ENCODE measurements at regions not wholly inside any gene's neighbourhood (a gene's known extent, or its start where the extent isn't known, plus 50 kb on each side); places are given as distances from the start of the nearest gene placed in this dataset.
"Not testable (repeated sequence)": the region's sequence is repeated elsewhere in the genome, so short reads cannot be mapped to it uniquely, and the experiment has no call there.

DNA sequence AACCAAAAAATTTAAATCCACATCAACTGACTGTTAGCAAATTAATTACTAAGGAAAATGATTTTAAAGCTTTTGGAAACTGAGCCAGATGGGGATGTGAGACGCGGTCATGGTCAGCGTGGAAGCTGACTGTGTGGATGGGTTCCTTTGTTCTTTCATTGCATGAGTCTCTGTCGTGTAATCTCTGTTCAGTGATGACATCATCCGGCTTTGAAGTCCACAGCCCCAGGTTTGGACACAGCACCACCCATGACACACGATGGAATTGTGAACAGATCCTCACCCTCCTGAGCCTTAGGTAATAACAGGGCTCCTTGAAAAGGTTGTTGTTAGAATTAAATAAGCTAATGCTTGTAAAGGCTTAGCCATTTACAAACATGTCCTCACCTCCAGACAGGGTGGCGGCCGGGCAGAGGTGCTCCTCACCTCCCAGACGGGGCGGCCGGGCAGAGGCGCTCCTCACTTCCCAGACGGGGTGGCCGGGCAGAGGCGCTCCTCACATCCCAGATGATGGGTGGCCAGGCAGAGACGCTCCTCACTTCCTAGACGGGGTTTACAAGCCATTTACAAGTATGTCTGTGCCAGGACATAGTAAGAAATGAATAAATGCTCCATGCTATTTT lies 677.3 kb downstream of the TBC1D22A start:
- no peak for DNase-seq

DNA sequence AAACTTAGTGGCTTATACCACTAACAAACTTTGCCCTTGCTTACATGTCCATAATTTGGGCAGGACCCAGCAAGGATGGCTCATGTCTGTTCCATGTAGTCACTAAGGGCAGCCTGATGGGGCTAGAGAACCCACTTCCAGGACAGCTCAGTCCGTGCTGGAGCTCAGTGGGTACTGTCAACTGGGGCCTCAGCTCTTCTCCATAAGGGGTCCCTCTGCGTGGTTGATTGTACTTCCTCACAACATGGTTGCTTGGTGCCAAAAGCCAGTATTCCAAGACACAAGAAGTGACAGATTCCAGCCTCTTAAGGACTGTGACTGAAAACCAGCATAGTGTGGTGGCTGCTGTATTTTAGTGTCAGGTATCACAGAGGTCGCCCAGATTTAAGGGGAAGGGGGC lies 675.2 kb downstream of the TBC1D22A start:
- no peak for DNase-seq

DNA sequence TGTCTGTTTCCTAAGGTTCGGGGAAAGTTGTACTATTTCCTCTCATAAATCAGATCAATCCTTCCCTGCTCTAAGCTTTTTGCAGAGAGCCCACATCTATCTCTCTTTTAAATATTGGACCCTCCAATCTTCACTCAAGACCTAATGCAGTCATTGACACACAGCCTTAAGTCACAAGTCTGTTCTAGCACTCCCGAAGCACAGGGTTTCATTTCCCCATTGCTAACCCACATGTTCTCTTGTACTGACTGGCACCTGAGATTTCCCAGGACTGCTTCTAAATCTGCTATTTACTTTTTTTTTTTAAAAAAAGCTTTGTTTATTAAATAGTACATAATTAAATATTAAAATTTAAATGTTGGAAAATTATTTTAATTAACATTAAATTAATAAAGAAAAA lies 674.7 kb downstream of the TBC1D22A start:
- DNase-seq = no peak

DNA sequence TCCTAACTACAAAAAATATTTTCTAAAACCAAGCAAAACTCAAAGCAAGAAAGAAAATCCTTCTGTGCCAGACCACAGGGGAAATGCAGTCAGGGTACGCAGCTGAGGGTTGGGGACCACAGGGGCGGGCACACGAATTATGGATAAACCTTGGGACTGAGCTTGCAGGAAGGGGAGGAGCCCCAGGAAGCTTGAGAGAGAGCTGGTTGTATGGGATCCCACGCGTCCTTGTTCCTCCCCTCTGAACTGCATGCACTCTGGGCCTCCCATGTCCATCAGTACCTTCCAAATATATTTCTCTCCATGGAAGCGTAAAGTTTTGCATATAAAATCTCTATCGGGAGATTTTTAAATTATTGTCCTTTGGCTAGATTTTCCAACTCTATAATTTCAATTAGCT lies 673.4 kb downstream of the TBC1D22A start:
- DNase-seq = no peak

DNA sequence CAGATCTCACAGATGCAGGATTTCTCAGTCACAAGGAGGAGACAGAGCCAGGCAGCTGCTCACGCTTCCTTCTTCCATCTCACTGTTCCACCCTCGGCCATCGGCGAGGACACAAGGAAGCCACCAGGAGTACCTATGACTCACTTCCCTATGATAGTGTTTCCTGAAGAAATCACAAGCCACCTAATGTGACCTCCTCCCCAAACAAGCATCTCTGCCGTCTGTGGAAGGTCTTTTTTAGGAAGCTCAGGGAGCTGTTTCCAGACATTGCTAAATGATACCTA lies 672.7 kb downstream of the TBC1D22A start:
- DNase-seq = no peak

DNA sequence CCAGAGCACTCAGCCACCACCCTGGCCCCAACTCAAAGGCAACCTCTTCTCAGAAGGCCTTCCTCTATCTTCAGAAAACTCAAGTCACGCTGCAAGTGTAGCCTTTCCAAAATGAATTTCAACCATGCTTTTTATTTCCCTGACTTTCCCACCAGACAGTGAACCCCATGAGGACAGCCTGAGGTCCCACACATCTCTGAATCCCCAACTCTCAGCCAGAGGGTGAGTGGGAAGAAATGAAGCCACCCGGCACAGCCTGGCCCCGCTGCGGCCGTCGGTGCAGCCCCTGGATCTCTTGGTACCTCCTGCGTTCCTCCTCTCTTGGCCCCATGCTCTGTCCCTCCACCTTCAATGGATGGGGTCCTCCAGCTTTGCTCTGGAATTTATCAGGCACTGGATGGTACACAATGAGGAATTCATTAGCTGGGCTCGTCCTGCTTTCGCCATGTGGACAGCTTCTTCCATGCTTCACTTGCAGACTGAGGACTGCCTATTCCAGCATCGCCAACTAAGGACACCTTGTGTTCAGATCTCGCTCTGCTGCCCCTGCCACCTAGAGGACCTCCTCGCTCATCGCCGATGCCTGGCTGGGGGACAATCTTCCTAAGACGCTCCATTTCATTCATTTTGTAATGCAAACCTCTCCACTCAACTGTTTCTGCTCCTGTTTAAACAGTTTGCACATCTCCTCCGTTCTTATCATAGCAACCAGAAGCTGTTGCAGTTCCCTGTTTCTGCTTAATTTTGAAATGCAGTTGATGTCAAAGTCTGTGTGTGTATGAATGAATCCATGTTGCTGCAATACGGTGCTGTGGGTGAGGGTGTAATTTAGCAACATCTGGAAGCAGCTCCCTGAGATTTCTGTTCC lies 672.1 kb downstream of the TBC1D22A start:
- no peak for DNase-seq

DNA sequence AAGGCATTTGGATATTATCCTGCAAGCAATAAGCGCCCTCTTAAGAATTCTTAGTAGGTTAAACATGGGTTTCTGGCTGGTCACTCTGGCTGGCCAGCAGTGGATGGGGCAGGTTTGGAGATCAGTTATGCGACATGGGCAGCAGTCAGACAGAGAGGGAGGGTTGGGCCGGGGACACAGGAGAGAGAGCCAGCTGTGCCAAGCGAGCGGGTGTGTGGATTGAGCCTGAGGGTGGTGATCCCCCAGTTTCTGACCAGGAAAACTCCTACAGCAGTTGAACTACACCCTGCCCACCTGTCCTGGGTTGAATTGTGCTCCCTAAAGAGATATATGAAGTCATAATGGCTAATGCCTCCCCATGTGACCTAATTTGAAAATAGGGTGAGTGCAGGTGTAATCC lies 671.2 kb downstream of the TBC1D22A start:
- no peak for DNase-seq

DNA sequence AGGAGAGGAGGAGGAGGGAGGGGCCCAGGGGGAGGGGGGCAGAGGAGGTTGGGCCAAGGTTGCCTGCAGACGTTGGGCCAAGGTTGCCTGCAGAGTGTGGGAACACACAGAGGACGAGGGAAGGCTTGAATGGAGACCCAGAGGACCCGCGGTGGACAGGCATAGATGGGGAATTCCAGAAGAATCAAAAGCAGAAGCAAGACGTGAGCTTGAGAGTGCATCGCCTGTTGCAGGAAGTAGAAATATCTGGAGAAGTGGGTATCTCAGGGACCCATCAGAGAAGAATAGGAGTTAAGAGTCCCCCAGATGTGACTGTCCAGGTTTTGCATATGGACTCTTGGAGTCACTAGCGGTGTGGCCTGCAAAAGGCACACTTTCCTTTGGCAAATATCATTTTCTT lies 670.2 kb downstream of the TBC1D22A start:
- no peak for DNase-seq

DNA sequence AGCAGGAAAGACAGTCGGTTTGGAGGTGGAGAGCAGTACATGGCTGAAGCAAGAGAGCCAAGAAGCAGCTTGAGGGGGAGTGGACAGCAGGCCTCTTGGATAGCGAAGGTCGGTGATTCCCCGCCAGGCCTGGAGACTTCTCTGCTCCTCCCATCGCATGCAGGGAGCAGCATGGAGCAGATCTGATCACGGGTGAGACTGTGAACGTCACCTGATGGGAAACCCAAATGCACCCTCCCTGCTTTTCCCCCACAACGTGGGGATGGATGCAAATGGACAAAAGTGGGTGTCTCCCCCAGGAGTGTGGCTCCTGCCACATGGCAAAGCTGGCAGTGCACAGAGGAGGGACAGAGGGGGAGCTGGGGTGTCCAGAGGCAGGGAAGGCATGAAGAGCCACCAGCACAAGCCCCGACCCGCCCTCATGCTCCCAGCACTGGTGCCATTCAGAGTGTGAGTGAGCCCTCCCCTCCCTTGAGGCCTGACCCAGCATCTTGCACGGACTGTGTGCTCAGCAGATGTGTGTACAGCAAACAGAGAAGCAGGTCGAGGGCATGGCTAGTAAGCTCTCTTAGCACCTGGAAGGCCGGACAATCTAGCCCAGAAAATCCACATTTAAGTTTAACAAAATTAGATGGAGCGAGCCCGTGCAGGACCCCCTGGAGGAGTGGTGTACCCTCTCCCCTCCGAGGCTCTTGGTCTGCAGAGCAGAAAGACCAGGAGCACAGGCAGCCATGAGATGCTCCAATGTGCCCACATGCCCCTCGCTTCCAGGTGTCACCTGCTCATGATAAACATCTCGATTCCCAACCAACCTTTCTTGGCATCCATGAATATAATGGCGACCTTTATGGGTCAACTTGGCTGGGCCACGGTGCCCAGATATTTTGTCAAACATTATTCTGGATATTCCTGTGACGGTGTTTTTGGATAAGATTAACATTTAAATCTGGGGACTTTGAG lies 661.7 kb downstream of the TBC1D22A start:
- DNase-seq = no peak

DNA sequence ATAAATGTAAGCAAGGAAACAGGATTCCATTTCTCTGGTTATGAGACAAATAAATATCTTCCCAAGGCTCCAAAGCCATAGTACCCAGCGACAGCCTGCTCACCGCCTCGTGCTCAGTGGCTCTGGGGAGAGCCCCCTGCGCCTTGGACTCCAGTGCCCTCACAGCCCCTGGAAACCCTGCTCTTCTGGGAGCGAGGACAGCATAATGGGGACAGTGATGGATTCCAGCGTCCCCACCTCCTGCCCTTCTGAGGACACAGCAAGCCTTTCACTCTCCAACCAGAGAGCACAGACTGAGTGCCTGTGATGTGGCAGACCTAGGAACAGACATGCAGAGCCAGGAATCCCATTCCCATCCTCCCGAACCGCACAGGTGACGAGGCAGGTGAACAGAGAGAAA lies 660.8 kb downstream of the TBC1D22A start:
- no peak for DNase-seq

DNA sequence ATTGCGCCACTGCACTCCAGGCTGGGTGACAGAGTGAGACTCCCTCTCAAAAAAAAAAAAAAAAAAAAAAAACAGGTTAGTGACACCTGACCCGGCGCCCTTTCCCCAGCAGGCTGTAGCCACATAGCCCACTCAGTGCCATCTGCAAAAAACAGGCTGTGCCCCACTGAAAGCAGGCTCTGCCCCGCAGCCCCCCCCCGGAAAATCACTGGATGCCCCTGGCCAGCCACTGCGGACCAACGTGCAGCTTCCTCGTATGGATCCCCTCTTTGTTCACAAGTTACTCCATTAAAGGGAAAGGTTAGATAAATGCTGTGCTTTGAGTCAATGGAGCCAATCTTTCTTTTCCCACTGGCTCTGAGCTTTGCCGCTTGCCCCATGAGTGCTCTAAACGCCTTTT lies 660.3 kb downstream of the TBC1D22A start:
- DNase-seq = no peak

DNA sequence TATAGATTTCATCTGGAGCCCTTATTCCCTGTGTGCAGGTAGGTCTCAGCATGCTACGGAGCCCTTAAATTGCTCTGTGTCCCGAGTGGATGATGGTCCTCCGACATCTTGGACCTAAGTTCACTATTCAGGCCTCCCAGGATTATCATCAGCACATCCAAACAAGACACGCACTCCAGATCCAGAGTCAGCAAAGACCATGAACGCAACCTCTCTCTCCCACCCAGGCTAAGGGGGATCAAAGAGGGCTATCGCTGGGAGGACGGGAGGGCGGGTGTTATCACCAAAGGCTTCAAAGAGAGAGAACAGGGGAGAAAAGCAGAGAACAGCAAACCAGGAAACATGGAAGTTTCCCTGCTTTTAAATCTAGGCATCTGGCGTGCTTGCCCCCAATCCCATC lies 659.4 kb downstream of the TBC1D22A start:
- DNase-seq = no peak

DNA sequence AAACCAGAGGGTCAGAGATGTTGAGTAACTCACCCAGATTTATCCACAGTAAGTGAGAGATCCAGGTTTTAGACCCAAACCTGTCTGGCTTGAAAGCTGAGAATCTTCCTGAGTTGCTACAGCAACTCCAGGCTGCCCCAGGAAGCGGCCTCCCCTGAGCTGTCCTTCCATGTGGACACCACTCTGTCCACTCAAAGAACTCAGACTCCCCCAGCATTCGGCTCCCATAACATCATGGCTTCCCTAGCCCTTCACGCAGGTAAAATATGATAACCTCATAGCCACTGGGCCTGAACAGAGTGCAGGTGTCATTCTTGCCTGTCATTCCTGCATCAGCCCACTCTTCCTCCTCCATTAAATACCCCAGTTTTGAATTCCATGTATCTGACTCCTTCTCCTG lies 657.8 kb downstream of the TBC1D22A start:
- DNase-seq = no peak

DNA sequence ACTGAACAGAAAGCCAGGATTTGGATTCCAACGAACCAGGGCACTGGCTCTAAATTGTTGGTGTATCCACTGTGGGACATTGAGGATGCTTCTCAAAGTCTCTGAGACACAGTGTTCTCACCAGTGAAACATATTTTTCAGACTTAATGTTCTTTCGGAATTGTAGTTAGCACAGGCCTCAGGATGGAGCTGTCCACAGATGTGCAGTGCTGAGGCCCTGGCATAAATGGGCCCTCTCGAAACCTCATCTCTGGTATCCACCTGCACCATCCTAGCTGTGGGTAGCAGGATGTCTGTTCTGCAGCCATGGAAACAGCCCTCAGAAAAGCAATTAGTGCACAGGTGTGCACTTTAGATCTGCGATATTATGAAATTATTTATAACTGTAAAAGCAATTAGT lies 656.8 kb downstream of the TBC1D22A start:
- no peak for DNase-seq

DNA sequence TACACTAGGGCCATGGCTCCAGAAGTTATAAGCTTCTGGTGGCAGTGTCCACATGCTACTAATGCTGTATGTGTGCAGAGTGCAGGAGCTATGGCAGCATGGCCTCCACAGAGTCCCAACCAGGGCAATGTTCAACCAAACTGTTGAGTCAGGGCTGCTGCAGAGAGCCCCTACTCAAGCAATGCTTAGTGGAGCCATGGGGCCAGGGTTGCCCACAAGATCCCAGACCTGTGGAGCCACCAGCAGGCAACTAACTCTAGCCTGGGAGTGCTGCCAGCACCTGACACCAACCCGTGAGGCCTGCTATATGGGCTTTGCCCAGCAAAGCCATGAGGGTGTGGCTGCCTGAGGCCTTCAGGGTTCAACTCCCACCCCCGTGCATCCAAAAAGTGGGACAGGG lies 655.2 kb downstream of the TBC1D22A start:
- DNase-seq = no peak

DNA sequence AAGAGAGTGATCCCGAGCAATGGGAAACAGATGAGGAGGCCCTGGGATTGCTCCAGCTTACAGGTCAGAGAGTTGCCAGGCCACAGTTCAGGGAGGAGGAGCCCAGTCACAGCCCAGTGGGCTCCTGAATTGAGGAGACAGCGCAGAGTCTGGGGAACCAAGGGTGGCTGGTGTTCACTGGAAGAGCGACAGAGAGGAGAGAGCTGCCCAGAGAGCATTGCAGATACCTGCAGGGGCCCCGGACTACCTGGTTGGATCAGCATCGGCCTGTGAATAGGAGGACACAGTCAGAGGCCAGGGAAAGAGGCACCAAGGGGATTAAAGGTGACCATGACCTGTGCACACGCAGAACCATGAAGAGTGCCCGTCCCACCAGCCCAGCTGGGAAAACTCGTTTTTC lies 648.6 kb downstream of the TBC1D22A start:
- no peak for DNase-seq

DNA sequence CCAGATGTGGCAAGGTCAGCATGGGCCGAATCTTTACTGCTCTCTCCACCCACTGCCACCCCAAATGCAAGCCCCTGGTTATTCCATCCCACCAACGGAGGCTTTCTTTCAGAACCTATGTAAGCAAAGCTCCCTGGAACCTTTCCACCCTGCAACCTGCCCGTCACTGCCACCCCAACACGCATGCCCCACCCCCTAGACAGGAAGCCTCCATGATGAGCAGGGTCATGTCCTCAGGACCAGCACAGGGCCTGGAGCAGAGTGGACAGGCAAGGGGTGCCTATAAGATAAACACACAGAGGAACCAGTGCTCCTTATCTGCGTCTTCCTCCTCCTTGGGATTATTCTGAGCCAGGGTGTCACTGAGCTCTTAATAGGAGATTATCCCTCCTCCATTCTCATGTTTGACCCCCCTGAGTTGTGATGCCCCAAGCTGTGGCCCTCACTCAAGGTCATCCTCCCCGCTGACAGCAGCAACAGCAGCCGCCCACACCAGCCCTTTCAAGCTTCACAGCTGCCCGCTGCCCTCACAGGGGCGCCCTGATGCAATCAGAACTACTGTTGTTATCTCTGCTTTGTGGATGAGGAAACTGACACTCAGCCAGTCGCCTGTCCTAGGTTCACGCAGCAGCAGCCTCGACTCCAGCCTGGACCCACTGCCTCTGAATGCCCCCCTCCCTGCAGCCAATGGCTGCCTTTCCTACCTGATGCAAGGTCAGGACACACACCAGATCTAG lies 647.3 kb downstream of the TBC1D22A start:
- DNase-seq = no peak

DNA sequence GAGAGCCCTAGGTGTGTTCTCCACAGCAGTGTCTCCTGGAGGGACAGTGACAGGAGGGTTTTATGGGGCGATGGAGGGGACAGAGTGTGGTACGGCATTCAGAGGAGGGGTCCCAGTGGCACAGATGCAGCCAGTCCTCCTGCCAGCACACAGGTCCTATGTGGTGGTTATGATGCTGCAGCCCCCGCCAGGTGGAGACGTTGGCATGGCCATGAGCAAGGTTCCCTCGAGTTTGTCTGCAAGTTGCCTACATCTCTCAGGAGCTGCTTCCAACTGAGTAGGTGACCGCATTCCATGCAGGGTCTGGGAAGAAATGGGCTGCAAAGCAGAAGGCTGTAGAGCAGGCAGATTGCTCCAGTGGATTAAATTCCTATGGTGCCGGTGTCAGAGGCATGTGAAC lies 646.0 kb downstream of the TBC1D22A start:
- DNase-seq = no peak

DNA sequence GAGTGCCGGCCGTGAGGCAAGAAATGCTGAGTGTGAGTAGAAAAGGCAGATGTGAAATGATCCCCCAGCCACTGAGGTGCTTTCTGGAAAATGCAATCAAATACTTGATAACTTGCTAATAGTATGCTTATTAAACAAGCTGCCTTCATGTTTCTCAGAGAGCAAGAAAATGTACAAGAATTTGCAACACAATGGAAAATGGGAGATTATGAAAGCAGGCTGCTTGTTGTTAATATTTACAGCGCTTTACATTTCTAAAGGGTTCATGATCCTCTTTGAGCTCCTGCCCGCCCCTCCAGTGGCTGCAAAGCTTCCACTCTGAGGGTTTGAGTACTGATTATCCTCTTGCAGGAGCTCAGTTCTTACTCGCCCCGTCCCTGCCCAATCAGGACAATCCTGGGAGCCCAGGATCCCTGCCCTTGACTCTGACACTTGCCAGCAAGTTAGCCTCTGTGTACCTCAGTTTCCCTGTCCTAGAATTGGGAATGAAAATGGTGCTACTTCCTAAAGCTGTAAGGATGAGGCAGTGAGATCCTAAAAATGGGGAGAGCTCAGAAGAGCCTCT lies 645.1 kb downstream of the TBC1D22A start:
- no peak for DNase-seq

DNA sequence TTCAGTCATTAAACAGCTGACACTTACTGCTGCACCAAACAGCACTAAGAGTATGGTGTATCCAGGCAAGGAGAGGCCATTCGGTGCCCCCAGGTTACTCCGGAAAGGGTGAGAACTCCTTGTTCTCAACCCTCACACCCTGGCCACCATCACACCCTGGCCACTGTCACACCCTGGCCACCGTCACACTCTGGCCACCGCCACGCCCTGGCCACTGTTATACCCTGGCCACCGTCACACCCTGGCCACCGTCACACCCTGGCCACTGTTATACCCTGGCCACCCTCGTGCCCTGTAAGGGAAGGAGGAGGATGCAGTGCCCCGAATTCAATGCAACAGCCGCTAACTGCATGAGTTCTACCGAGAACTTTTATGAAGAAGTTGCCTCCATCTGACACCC lies 644.4 kb downstream of the TBC1D22A start:
- no peak for DNase-seq

DNA sequence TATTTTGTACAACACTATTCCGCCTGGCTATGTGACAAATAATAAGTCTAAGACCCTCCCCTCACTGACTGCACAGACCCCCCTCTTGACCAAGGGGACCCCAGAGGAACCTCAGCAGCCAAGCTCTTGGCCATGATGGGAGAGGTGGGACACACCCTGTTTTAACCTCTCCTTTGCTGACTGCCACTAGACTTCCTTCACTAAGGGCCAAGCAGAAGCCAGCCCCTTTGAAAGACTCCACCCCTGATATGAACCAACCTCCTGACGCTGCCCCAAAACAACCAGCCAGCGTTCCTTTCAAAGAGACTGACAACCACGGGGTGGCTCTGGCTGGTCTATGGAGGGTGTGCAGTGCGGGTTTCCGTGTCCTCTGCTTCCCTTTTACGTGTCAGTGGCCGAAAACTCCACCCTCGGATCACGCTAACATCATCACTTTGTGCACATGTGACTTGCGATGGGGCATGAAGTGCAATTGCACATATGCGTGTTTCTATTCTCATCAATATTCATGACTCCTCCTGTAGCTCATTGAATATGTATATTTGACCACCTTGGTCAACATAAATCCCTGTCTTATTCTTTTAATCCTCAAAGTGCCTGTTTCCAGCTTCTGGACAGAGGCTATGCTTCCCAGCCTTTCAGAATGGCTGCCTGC lies 643.9 kb downstream of the TBC1D22A start:
- DNase-seq = no peak

DNA sequence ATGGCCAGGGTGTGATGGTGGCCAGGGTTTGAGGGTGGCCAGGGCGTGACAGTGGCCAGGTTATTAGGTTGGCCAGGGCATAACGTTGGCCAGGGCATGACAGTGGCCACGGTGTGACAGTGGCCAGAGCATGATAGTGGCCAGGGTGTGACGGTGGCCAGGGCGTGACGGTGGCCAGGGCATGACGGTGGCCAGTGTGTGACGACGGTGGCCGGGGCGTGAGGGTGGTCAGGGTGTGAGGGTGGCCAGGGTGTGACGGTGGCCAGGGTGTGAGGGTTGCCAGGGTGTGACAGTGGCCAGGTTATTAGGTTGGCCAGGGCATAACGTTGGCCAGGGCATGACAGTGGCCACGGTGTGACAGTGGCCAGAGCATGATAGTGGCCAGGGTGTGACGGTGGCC lies 642.8 kb downstream of the TBC1D22A start:
- DNase-seq = not testable (repeated sequence)

Measured in NCI-H1048 (cell line).